ENCODE measurements at regions not wholly inside any gene's neighbourhood (a gene's known extent, or its start where the extent isn't known, plus 50 kb on each side); places are given as distances from the start of the nearest gene placed in this dataset.

DNA sequence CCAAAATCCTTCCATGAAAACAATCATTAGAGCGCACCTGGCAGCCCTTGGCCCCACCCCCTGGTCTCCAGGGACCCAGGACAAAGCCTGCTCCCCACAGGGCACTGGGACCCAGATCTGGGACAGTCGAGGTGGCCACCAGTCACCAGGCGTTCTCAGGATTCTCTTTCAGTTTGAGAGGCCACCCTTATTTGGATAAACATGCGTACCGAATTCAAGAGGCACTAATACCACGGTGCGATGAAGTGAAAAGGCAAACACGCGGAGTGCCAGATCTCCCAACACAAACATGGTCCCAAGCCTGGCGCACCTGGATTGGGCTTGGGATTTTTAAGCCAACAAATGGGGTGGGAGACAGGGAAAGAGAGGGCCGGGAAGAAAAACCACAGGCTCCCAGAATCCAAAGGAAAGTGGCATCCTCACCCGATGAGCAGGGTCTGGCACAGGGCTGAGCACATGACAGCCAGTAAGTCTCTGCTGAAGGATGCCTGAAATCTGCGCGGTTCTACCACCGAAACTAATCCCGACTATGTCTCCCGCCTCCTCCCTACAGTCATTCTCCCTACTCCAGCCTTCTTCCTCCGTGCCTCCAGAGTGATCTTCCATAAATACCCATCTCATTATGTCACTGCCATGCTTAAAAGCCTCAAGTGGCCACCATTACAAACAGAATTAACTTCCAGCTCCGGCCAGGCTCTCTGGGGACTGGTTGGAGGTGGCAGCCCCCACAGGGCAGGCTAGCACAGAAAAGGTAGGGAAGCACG lies 60.9 kb upstream of the KLHL29 start:
- Histone ChIP-seq H2AFZ (ENCODE audit: low read length) (no peak overlapping the region), H4K20me1 (ENCODE audit: insufficient read depth, low read length) (no peaks in the 10 kb centered on the region), H3K9me3 (ENCODE audit: low read length) (no peaks in the 10 kb centered on the region), H3K9ac (ENCODE audit: insufficient read depth, low read depth, low read length) (no peak overlapping the region), H3K27ac (ENCODE audit: extremely low read length, insufficient read depth, low read length) (no peak overlapping the region), H3K36me3 (replicated peaks in 1 of 2; ENCODE audit: control insufficient read depth in 1 of 2, insufficient read depth in 2 of 2, low read length in 2 of 2) (no peaks in the 10 kb centered on the region), H3K4me3 (replicated peaks in 1 of 3; ENCODE audit: insufficient read depth in 1 of 3, low read depth in 2 of 3, low read length in 3 of 3) (no peak overlapping the region), H3K4me2 (ENCODE audit: low read depth, low read length) (no peak overlapping the region), H3K79me2 (ENCODE audit: insufficient read depth, low read length) (no peaks in the 10 kb centered on the region), H3K4me1 (ENCODE audit: insufficient read depth, low read length) (no peaks in the 10 kb centered on the region), H3K27me3 (ENCODE audit: control insufficient read depth in 1 of 2, insufficient read depth in 2 of 2, low read length in 2 of 2) (peaks cover 0 to 15% of the 10 kb centered on the region in 2 experiments; a peak in 2 of 5 replicates)
- 59% methylated on average over 20 of the region's 20 CpGs for WGBS (ENCODE audit: low lambda C conversion rate)
- ChIA-PET POLR2A (no interaction called here), CTCF (ENCODE audit: low intra/inter-chr PET ratio, low total read pairs) (no interaction called here)
- ATAC-seq: no peak
- no peak for DNase-seq (ENCODE audit: low spot score)
- intact Hi-C loops (cut with micrococcal nuclease; ENCODE audit: unreplicated experiment) (no loop called here), in situ Hi-C loops (cut with HindIII; ENCODE audit: extremely low pct_ligation_motif_present, low pct_unique_long_range_greater_than_20kb) (no loop called here)
- BruUV-seq (replicated peaks): no TSS peak
- no peak for FAIRE-seq
- TF ChIP-seq ZNF709 (CRISPR knock-in tag; IDR thresholded peaks at IDR 0.05): no peak
- no peak for TF ChIP-seq SUZ12 (IDR thresholded peaks at IDR 0.05; ENCODE audit: low read depth, low read length)
- no peak for TF ChIP-seq MTF2 (CRISPR knock-in tag; IDR thresholded peaks at IDR 0.05; ENCODE audit: borderline replicate concordance)
- TF ChIP-seq YEATS4 (CRISPR knock-in tag; IDR thresholded peaks at IDR 0.05; ENCODE audit: borderline replicate concordance): no peak
- TF ChIP-seq, protein P1, sequence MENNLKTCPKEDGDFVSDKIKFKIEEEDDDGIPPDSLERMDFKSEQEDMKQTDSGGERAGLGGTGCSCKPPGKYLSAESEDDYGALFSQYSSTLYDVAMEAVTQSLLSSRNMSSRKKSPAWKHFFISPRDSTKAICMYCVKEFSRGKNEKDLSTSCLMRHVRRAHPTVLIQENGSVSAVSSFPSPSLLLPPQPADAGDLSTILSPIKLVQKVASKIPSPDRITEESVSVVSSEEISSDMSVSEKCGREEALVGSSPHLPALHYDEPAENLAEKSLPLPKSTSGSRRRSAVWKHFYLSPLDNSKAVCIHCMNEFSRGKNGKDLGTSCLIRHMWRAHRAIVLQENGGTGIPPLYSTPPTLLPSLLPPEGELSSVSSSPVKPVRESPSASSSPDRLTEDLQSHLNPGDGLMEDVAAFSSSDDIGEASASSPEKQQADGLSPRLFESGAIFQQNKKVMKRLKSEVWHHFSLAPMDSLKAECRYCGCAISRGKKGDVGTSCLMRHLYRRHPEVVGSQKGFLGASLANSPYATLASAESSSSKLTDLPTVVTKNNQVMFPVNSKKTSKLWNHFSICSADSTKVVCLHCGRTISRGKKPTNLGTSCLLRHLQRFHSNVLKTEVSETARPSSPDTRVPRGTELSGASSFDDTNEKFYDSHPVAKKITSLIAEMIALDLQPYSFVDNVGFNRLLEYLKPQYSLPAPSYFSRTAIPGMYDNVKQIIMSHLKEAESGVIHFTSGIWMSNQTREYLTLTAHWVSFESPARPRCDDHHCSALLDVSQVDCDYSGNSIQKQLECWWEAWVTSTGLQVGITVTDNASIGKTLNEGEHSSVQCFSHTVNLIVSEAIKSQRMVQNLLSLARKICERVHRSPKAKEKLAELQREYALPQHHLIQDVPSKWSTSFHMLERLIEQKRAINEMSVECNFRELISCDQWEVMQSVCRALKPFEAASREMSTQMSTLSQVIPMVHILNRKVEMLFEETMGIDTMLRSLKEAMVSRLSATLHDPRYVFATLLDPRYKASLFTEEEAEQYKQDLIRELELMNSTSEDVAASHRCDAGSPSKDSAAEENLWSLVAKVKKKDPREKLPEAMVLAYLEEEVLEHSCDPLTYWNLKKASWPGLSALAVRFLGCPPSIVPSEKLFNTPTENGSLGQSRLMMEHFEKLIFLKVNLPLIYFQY (CRISPR knock-in tag; IDR thresholded peaks at IDR 0.05; ENCODE audit: borderline replicate concordance): no peak
- TF ChIP-seq, protein P2, sequence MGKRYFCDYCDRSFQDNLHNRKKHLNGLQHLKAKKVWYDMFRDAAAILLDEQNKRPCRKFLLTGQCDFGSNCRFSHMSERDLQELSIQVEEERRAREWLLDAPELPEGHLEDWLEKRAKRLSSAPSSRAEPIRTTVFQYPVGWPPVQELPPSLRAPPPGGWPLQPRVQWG (CRISPR knock-in tag; IDR thresholded peaks at IDR 0.05; ENCODE audit: borderline replicate concordance, low read depth): no peak
- TF ChIP-seq, protein P3, sequence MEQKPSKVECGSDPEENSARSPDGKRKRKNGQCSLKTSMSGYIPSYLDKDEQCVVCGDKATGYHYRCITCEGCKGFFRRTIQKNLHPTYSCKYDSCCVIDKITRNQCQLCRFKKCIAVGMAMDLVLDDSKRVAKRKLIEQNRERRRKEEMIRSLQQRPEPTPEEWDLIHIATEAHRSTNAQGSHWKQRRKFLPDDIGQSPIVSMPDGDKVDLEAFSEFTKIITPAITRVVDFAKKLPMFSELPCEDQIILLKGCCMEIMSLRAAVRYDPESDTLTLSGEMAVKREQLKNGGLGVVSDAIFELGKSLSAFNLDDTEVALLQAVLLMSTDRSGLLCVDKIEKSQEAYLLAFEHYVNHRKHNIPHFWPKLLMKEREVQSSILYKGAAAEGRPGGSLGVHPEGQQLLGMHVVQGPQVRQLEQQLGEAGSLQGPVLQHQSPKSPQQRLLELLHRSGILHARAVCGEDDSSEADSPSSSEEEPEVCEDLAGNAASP (CRISPR knock-in tag; IDR thresholded peaks at IDR 0.05; ENCODE audit: borderline replicate concordance): no peak
- TF ChIP-seq HOXA3 (CRISPR knock-in tag; IDR thresholded peaks at IDR 0.05): no peak
- no peak for TF ChIP-seq ESRRA (CRISPR knock-in tag; IDR thresholded peaks at IDR 0.05; ENCODE audit: low read depth)
- TF ChIP-seq ZFP90 (CRISPR knock-in tag; IDR thresholded peaks at IDR 0.05; ENCODE audit: borderline replicate concordance): no peak
- no peak for TF ChIP-seq JUND (CRISPR knock-in tag; IDR thresholded peaks at IDR 0.05)

Measured in HepG2 (cell line).